ENCODE measurements at regions not wholly inside any gene's neighbourhood (a gene's known extent, or its start where the extent isn't known, plus 50 kb on each side); places are given as distances from the start of the nearest gene placed in this dataset.
"Not testable (repeated sequence)": the region's sequence is repeated elsewhere in the genome, so short reads cannot be mapped to it uniquely, and the experiment has no call there.

DNA sequence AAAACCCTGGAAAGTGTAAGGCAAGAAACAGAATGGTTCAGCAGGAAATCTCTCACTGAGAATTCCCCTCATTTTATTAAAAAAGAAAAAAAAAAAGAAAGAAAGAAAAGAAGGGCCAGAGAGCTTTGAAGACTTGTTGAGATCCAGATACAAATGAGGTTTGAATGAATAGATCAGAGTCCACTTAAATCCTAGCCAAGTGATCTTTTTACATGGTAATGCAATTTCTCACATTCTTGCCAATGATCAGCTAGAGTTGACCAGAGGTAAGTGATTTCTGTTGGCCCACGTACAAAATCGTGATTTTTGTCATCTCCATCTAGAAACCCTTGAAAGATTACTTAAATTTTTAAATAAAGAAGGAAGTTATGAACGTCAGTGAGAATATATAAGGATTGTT, 261.5 kb upstream of the PCSK5 start:
- no peak for DNase-seq

DNA sequence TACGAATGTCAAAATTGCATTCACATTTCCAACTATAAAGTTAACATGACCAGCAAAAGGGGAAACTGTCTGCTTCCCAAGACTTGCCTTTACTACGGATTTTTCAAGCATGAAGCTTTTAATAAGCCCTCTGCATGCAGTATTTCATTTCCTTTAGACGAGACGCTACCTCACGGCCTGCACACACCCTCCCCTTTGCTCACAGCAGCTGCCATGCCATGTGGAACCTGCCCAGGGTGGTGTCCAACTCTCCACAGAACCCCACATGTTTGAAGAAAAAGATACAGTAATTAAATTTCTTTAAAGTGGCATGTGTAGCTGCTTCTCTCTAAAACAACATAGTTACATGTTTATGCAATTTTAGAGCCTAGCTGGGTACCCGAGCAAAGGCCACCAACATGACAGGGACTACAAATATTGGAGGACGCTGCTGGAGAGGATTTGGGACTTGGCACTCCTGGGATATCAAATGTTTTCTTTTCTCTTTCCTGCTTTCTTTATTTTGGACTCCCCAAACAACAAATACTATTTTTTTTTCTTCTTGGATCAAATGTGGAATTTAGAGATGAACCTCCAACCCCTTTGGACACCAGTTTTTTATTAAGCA, 256.9 kb upstream of the PCSK5 start:
- no peak for DNase-seq

DNA sequence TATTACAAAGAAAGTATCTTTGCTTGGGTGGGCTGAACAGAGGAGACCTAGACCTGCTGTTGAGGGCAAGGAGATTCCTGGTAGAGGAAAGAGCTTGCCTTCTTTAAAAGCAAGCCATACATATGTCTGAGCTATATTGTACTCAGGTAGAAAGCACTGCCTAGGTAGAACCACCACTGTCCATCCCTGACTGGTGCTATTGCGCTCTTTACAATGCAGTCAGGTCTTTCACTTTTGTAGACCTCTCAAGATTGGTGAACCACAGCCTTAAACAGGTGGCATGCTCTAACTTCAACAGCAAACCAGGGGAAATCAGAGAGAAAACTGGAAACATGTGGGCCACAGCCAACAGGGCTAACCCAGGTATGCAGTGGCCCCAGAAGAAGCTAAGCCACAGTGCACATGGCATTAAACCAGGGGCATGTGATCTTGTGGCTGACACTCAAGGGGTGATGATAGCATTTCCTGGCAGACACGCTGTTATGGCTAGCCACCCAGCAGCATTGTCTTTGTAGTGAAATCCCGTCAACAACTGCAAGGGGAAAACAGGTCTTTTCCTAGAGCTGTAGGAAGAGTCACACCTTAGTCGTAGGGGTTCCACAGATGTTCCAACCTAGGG, 253.9 kb upstream of the PCSK5 start:
- no peak for DNase-seq

DNA sequence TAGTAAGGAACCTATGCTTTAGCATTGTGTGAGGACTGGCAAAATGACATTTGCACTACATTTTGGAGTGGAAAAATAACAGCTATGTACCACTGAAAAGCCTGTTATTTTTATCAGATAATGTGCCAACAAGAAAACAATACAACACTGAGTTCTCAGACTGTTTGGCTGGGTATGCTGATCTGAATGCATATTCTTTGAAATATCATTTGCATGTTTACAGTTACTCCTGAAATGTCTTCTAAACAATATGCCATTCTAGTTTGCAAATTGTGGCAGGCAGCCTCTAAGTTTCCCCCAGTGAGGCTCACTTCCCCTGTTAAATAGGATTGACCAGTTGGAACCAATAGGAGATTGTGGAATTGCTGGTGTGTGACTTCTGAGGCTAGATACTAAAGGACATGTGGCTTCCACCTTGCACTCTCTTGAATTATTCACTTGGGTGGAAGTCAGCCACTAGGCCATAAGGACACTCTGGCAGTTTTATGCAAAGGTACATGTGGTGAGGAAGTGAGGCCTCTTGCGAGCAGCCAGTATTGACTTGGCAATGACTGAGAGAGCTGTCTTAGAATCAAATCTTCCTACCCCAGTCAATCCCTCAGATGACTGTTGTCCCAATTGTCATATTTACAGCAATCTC, 250.4 kb upstream of the PCSK5 start:
- no peak for DNase-seq

DNA sequence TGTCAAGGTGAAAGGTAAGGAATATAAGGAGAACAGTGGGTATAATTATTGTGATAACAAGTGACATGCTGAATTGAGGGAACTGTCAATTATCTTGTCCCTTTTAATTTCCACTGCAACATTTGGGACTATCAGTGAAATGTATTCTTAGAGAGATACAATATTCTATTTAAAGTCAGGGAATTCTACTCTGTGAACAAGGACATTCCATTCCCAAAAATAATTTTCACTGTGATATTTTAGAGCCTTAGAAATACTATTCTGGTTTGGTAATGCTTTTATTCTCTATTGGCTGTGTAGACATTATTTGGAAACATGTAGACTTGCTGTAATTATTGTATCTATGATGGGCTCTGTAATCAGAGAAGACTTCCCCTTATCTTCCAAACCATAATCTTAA, 248.0 kb upstream of the PCSK5 start:
- DNase-seq: no peak

DNA sequence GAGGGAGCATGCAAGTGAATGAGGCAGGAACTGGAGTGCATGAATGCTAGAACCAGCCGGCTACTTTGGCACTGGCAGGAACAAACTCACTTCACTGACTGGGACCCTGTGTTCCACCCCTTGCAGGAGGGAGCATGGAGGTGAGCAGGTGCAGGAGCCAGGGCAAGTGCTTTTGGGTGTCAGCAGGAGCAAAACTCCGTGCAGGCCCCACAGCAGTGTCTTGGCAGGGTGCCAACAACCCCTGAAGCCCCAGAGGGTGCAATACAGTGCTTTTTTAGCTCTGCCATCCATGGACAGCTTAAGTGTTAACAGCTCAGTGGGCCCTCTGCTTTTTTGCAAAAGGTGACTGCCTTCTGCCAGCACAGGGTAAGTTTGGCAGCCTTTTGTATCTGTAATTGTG, 245.8 kb upstream of the PCSK5 start:
- DNase-seq: no peak

DNA sequence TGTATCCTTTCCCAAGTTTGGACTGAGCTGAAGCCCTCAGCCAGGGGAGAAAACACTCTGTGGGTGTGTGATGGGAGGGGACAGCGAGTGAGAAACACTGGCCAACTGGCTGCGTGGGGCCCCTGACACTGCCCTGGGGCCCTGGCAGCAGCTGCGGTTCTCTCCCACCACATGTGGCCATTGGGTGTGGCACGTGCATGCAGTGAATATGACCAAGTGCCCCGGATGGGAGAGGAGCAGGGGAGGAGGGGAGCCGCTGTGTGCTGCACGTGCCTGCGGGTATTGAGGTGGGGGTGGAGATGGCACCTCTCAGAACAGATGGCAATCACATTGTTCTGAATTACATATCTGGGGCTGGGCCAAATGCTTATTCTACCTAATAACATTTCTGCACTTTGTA, 242.4 kb upstream of the PCSK5 start:
- DNase-seq: no peak

DNA sequence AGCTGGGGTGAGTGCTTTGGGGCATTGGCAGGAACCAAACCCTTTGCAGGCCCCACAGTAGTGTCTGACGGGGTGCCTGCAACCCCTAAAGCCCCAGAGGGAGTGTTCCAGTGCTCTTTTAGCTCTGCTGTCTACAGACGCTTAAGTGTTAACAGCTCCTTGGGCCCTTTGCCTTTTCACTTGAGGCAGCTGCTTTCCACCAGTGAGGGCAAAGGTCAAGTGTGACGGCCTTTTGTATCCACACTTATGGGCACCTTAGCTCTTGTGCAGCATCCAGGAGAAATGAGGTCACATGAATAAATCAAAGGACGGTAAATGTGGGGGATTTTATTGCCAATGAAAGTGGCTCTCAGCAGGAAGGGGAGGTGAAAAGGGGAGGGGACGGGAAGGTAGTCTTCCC, 241.4 kb upstream of the PCSK5 start:
- no peak for DNase-seq

DNA sequence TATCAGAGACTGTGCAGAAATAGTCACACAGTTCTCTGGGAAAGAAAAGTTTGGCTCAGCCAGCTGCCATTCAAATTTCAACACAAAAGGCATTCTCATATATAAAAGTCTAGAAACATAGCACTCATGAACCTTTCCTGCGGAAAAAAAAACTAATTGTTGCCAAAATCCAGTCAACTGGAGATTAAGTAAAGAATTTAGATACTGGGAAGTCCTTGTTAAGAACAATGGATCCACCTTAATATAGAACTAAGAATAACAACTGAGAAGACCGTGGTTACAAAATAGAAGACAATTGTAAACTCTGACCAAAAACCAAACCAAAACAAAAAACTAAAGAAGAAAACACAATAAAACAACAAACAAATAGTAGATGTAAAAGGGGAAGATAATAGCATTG, 238.8 kb upstream of the PCSK5 start:
- DNase-seq: no peak

DNA sequence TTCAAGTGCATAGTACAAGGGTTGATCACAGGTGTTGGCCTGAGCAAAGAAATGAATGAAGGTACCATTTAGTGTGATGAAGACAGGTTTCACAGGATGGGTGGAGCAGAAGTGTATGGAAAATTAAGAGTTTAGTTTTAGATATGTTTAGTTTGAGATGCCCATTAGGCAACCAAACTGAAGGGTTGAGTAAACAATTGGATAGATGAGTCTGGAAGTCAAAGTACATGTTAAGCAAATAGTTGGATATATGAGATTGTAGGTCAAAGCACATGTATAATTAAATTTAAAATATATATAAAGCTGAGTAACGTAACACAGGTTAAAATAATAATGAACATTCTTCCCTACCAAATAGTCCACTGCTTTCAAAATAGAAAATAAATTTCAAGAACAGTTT, 237.1 kb upstream of the PCSK5 start:
- no peak for DNase-seq

DNA sequence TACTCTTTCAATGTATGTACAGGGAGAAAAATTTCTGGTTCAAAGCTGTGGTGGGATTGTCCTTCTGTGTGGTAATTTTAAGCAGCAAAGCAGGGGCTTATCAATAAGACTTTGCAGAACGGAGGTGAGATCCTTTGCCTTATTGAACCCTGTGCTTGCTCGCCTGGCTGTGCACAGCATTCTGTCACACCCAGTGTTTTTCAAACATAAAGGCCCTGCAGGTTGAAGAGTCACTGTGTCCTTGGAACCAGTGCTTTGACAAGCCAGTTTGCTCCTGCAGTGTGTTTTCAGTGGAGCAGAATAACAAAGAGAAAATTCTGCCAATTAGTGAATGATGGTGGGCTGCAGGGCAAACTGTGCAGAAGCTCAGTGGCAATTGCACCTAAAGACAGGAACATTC, 236.7 kb upstream of the PCSK5 start:
- DNase-seq: no peak

DNA sequence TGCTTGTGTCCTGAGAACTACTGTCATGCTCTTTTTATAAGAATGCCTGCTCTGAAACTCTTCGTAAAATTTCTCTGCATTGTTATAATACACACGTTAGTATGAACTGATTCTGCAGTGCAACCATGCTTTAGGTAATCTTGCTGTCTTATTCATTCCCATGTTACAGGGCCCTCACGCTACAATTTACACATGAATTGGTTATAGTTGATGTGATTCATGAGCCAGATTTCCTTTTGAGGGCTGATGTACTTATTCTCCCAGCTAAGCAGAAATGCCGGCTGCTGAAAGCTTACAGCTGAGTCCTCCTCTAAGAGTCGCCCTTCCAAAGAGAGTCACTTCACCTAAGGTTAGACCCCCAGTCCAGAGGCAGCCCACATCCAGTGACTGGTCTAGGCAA, 233.5 kb upstream of the PCSK5 start:
- no peak for DNase-seq

DNA sequence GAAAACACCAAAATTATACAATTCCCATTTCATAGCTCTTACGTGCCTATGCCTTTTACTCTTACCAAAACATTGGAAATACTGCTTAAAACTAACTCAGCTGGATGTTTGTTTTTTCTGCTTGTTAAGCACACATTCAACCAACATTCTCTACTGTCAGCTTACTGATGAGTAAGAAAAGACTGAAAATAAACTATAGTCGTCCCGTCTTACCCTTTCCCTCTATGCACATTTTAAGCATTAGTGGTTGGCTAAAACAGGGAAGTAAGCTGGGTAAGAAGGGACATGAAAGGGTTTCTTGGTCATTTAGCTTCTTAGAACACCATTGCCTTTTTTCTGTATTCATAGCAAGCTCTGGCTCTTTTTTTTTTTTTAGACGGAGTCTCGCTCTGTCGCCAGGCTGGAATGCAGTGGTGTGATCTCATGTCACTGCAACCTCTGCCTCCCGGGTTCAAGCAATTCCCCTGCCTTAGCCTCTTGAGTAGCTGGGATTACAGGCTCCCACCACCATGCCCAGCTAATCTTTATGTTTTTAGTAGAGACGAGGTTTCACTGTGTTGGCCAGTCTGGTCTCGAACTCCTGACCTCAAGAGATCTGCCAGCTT, 232.1 kb upstream of the PCSK5 start:
- no peak for DNase-seq

DNA sequence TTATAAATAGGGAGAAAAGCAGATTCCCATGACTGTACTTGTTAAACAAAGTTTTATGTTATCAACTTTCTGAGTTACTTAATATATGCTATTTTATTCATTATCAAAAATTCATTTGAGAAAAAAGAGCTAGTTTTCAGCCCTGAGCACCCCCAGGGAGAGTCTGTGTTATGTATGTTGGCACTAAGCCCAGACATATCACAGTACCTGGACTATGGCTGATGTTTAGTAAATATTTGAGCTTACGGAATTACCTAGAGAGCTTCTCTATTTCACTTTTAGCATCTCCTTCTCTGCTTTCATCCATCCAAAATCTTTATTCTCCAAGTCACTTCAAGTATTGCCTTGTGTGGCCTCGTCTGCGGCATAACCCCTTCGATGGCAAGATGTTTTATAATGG, 225.9 kb upstream of the PCSK5 start:
- no peak for DNase-seq

DNA sequence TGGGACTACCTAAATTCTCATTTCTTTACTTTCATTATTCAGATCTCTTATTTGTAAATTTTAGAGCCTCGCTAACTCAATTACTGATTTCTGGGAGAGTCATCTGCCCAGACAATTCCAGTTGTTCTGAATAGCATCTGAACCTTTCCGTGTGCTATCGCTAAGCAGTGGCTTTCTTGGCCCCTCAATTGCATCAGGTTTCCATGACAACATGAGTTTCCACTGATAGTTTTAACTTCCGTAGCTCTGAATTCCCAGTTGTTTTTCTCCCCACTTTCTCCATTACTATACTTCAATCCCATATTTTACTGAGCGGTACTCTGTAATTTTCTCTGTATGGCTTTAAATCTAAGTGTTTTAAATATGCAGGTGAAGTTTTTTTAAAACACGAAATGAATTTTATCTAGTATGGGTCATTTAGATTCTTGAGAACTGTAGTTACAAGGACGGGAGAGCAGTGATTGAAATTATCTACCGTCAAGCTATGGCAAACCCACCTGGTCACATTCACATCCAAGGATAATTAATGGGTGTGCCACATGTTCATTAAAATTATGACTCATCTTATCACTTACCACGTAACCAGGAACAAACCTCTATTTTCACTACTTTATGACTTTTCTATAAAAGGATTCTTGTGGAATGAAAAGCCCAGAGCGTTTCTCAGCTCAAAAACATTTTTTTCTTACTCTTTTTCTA, 223.5 kb upstream of the PCSK5 start:
- DNase-seq: no peak

DNA sequence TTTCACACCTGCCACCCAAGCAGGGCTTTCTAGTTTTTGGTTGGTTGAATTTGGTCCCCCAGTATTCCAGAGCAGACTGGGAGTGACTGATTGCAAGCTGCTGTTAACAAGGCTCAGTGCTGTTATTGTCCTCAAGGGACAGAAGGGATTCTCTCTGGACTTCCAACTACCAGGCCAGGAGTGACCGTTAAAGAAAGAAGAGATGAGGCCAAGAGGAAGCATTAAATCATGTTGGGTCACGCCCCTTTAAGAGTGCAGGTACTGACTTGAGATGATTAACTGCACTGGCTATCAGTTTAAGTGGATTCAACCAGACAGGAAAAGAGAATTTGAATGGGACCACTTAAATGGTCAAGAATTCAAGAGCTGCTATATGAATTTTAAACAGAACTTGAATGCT, 220.8 kb upstream of the PCSK5 start:
- no peak for DNase-seq

DNA sequence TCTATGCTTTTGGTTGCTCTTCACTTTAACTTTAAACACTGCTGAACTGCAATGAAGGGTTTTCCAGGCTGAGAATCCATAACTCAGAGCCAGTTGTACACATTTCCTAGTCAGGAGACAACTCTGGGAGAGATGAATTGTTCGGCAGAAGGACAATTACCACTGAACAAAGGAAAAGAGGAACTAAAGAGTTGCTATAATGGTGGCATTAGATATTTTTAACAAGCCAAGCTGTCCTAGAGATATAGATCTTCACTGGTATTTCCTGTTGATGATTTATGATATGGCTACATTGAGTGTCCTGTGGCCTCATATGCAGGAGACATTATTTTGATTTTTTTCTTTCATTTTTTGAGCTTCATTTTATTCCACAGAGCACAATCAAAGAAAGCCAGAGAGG, 219.1 kb upstream of the PCSK5 start:
- no peak for DNase-seq

DNA sequence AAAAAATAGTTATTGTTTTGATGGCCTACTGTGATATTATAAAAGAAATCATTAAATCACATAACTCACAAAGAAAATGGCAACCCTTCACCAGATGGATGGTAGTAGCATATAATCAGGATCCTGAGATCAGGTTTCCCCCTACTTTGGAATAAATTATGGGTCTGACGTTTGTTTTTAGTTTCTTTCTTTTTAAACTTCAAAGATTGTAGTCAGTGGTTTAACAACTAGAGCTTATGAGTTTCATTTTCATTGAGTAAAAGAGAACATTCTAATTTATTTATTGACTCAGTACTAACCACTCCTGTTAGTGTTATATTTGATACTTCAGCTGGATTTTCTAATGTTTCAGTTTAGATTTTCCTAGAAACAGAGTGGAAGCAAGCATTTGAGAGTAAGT, 218.0 kb upstream of the PCSK5 start:
- DNase-seq: no peak

DNA sequence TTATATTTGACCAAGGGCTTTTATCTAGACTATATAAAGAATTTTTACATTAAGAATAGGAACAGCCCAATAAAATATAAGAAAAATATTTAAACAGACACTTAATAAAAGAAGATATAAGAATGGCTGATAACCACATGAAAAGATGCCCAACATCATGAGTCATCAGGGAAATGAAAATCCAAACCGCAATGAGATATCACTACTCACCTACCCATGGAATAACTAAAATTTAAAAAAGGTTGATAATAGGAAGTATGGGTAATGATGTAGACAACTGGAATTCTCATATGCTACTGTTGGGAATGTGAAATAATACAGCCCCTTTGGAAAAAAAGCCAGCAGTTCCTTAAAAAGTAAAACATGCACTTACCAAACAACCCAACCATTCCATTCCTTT, 206.9 kb upstream of the PCSK5 start:
- no peak for DNase-seq

DNA sequence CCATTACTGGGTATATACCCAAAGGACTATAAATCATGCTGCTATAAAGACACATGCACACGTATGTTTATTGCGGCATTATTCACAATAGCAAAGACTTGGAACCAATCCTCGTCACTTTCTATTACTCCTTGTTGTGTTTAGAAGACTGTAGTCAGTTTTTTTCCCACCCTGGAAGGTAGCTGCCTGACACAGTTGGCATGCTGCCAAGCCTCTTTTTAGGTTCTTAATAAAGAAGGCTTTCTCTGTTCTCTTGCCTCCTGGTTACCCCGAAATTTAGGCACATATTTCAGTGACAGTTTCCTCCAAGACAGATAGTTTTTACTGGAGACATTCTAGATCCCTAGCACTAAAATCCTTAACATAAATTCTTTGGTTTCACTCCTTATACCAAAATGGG, 205.4 kb upstream of the PCSK5 start:
- no peak for DNase-seq

DNA sequence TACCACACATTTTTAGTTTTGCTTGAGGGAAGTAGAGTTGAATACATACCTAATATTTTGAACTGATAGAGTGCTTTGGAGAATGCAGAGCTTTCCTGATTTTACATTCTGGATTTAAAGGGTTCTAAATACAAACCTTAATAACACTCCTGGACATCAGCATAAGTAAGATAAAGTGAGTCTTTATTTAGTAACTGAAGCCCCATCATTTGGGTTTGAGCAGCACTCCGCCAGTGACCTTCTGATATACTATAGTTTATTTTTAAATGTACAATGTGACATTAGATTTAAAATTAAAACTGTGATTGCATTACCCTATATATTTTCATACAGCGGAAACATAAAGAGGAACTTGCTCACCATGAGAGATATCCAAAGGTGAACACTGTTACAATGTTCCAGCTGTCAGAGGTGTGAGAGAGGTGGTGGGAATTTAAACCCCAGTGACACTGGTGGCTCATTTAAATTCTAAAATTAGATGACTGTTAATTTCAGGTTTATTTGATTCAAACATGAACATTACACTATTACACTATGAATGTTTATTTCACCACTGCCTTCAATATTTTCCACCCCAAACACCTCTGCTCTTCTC, 203.0 kb upstream of the PCSK5 start:
- DNase-seq: no peak

DNA sequence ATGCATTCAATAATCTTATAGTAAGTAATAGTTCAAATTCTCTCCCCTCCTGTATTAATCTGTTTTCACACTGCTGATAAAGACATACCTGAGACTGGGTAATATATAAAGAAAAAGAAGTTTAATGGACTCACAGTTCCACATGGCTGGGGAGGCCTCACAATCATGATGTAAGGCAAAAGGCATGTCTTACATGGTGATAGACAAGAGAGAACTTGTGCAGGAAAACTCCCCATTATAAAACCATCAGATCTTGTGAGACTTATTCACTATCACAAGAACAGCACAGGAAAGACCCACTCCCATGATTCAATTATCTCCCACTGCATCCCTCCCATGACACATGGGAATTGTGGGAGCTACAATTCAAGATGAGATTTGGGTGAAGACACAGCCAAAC, 199.9 kb upstream of the PCSK5 start:
- not testable (repeated sequence) for DNase-seq

DNA sequence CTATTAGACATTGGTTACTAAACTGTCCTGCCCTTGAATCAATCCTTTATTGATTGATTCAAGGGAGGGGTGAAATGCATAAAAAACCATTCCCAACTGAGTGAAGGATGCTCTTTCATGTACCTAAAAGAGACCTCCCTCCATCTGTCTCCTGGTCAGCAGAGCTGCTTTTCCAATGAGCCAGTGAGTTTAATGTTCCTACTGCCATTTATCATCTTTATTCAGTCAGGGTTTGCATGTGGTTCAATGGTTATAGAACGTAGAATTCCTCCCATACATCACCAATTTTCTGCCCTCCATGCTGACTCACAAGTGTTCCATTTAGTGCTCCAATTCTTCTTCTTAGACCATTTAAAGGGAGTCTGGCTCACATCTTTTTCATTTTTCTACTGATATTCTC, 199.1 kb upstream of the PCSK5 start:
- DNase-seq: no peak

DNA sequence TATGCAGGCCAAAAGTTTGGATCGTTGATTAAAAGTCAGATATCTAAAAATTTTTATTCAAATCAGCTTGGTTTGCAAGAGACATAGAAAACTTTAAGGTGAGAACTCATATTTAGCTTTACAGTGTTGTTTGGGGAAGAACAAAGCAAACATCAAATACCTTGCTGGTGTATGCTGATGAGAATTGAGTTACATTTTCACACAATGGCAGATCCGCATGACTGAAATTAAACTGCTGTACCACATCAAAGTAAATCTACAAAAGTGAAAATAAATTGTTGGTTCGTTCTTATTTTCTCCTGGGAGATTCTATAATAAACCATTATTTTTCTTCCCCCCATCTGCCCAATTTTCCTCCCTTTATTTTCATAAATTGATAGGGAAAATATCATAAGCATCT, 198.2 kb upstream of the PCSK5 start:
- DNase-seq: no peak

Measured in activated naive CD4-positive, alpha-beta T cell (primary cell).